ENCODE measurements at regions not wholly inside any gene's neighbourhood (a gene's known extent, or its start where the extent isn't known, plus 50 kb on each side); places are given as distances from the start of the nearest gene placed in this dataset.

- no peaks in the 10 kb centered on the region for H3K9me3 ChIP-seq (ENCODE audit: insufficient read depth, low read depth)
- no peaks in the 10 kb centered on the region for H3K79me2 ChIP-seq (ENCODE audit: low read depth)
- H2AFZ ChIP-seq, result no peak overlapping the region
- no peaks in the 10 kb centered on the region for H3K27me3 ChIP-seq (ENCODE audit: insufficient read depth, low read depth)
- no peak for DNase-seq
- ChIA-PET POLR2A (ENCODE audit: unreplicated experiment) (no interaction called here), CTCF (no interaction called here)
- intact Hi-C loops (cut with micrococcal nuclease; ENCODE audit: unreplicated experiment), result no loop called here
- no peak overlapping the region for H3K27ac ChIP-seq
- TF ChIP-seq EZH2 (IDR thresholded peaks at IDR 0.05; ENCODE audit: low read depth) (no peak), CTCF (conservative IDR thresholded peaks at IDR 0.05) (no peak)
- no TSS peak for BruUV-seq (replicated peaks)
- H3K4me3 ChIP-seq, result no peak overlapping the region
- H3K4me1 ChIP-seq (replicated peaks; ENCODE audit: insufficient read depth), result no peaks in the 10 kb centered on the region
- no peaks in the 10 kb centered on the region for H3F3A ChIP-seq (ENCODE audit: insufficient read depth, low read depth)
- H3K9me2 ChIP-seq (ENCODE audit: insufficient read depth), result no peaks in the 10 kb centered on the region
- no peak overlapping the region for H3K4me2 ChIP-seq
- H3K36me3 ChIP-seq (ENCODE audit: low read depth), result no peaks in the 10 kb centered on the region
- no peaks in the 10 kb centered on the region for H4K20me1 ChIP-seq (ENCODE audit: insufficient read depth)
Measured at GRCh38 chr3:5458526-5458925, 271.0 kb downstream of the EDEM1 start.

- Histone ChIP-seq H3K9me2 (ENCODE audit: insufficient read depth) (no peaks in the 10 kb centered on the region), H3K27me3 (ENCODE audit: insufficient read depth, low read depth) (no peaks in the 10 kb centered on the region), H3K27ac (no peak overlapping the region), H3K4me1 (replicated peaks; ENCODE audit: insufficient read depth) (no peaks in the 10 kb centered on the region), H3K79me2 (ENCODE audit: low read depth) (no peaks in the 10 kb centered on the region), H2AFZ (no peak overlapping the region), H3K9me3 (ENCODE audit: insufficient read depth, low read depth) (no peaks in the 10 kb centered on the region), H4K20me1 (ENCODE audit: insufficient read depth) (no peaks in the 10 kb centered on the region), H3K4me2 (no peak overlapping the region), H3F3A (ENCODE audit: insufficient read depth, low read depth) (no peaks in the 10 kb centered on the region), H3K36me3 (ENCODE audit: low read depth) (no peaks in the 10 kb centered on the region), H3K4me3 (no peak overlapping the region)
- DNase-seq, result no peak
- intact Hi-C loops (cut with micrococcal nuclease; ENCODE audit: unreplicated experiment), result no loop called here
- no peak for TF ChIP-seq CTCF (conservative IDR thresholded peaks at IDR 0.05)
- no peak for TF ChIP-seq EZH2 (IDR thresholded peaks at IDR 0.05; ENCODE audit: low read depth)
- CTCF ChIA-PET, result no interaction called here
- no TSS peak for BruUV-seq (replicated peaks)
- POLR2A ChIA-PET (ENCODE audit: unreplicated experiment), result no interaction called here
Measured at GRCh38 chr3:5462086-5462485, 274.6 kb downstream of the EDEM1 start.

- no peaks in the 10 kb centered on the region for H4K20me1 ChIP-seq (ENCODE audit: insufficient read depth)
- no peak for TF ChIP-seq EZH2 (IDR thresholded peaks at IDR 0.05; ENCODE audit: low read depth)
- no peak for TF ChIP-seq CTCF (conservative IDR thresholded peaks at IDR 0.05)
- intact Hi-C loops (cut with micrococcal nuclease; ENCODE audit: unreplicated experiment), result no loop called here
- no peak overlapping the region for H2AFZ ChIP-seq
- no peak overlapping the region for H3K4me3 ChIP-seq
- H3K27ac ChIP-seq, result no peak overlapping the region
- POLR2A ChIA-PET (ENCODE audit: unreplicated experiment), result no interaction called here
- H3K27me3 ChIP-seq (ENCODE audit: insufficient read depth, low read depth), result no peaks in the 10 kb centered on the region
- no peak for DNase-seq
- no peak overlapping the region for H3K4me2 ChIP-seq
- no peaks in the 10 kb centered on the region for H3K36me3 ChIP-seq (ENCODE audit: low read depth)
- CTCF ChIA-PET, result no interaction called here
- H3K9me2 ChIP-seq (ENCODE audit: insufficient read depth), result no peaks in the 10 kb centered on the region
- H3F3A ChIP-seq (ENCODE audit: insufficient read depth, low read depth), result no peaks in the 10 kb centered on the region
- H3K79me2 ChIP-seq (ENCODE audit: low read depth), result no peaks in the 10 kb centered on the region
- BruUV-seq (replicated peaks), result no TSS peak
- no peaks in the 10 kb centered on the region for H3K9me3 ChIP-seq (ENCODE audit: insufficient read depth, low read depth)
- no peaks in the 10 kb centered on the region for H3K4me1 ChIP-seq (replicated peaks; ENCODE audit: insufficient read depth)
Measured at GRCh38 chr3:5463991-5464390, 276.5 kb downstream of the EDEM1 start.
